Activated gamma-delta T cell treated with Interleukin-2 at 50 U/mL for 16 hours (primary cell): ENCODE measurements at regions not wholly inside any gene's neighbourhood (a gene's known extent, or its start where the extent isn't known, plus 50 kb on each side); places are given as distances from the start of the nearest gene placed in this dataset.
"Not testable (repeated sequence)": the region's sequence is repeated elsewhere in the genome, so short reads cannot be mapped to it uniquely, and the experiment has no call there.

Source experiments
- DNase-seq: peaks from one replicate; pipeline ENCODE4 v3.0.0-alpha.2; 2020

DNA sequence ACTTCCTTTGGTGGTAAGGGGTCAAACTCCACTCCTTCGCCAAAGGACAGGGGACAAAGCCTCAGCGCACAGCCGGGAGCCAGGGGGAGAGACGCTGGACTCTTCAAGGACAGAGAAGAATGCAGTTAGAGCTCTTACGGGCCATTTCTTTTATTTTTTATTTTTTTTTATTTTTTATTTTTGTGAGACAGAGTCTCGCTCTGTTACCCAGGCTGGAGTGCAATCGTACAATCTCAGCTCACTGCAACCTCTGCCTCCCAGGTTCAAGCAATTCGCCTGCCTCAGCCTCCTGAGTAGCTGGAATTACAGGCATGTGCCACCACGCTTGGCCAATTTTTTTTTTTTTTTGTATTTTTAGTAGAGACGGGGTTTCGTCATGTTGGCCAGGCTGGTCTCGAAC is 93.2 kb upstream of the RPH3AL start, which contains the start of gene RFLNB:
RFLNB (minus strand) TSS at position 101 of the 400 bp plus-strand sequence.
- not testable (repeated sequence) for DNase-seq

GRCh38 chr17:444879-445454 is 92.4 kb upstream of the RPH3AL start:
- DNase-seq = no peak

DNA sequence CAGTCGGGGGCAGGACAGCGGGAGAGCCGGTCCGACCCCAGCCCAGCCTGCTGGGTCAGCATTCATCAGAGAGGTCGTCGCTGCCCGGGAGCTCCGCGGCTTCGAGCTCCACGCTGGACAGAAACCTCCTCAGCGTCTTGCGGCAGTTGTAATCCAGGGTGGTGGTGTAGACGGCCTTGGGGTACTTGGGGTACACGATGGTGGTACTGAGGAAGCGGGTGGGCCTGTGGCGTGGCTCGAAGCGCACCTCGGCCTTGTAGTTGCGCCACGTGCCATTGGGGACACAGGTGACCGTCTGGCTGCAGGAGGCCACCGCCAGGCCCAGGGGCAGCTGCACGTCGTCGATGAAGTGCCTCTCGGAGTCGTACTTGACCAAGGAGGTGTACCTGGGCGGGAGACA is 90.5 kb upstream of the RPH3AL start:
- DNase-seq = no peak

GRCh38 chr17:441155-441950 is 88.7 kb upstream of the RPH3AL start:
- no peak for DNase-seq

DNA sequence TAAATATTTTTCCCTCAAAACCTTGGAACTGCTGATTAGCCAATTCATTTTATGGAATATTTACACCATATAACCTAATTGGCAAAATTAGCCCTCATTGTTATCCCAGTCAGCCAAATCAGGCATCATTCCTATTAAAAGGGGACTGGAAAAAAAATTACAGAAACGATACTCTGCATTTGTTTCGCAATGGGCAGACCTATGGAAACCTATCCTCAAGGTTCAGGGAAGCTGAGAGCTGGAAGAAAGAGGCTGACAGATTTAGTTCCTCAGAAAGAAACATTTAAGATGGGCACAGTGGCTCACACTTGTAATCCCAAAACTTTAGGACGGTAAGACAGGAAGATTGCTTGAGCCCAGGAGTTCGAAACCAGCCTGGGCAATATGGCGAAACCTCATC is 85.6 kb upstream of the RPH3AL start:
- DNase-seq = no peak

GRCh38 chr17:437545-437944 is 84.9 kb upstream of the RPH3AL start:
- no peak for DNase-seq

- no peak for DNase-seq
Measured at GRCh38 chr17:436571-436970, 84.0 kb upstream of the RPH3AL start.

- DNase-seq = not testable (repeated sequence)
Measured at GRCh38 chr17:432471-432870, 79.9 kb upstream of the RPH3AL start.

GRCh38 chr17:431494-431893 is 78.9 kb upstream of the RPH3AL start:
- DNase-seq = no peak

GRCh38 chr17:429589-429988 is 77.0 kb upstream of the RPH3AL start:
- DNase-seq = no peak

GRCh38 chr17:428414-428813 is 75.8 kb upstream of the RPH3AL start:
- DNase-seq = no peak

GRCh38 chr17:427891-428290 is 75.3 kb upstream of the RPH3AL start:
- DNase-seq = no peak

- no peak for DNase-seq
Measured at GRCh38 chr17:427327-427726, 74.7 kb upstream of the RPH3AL start.

DNA sequence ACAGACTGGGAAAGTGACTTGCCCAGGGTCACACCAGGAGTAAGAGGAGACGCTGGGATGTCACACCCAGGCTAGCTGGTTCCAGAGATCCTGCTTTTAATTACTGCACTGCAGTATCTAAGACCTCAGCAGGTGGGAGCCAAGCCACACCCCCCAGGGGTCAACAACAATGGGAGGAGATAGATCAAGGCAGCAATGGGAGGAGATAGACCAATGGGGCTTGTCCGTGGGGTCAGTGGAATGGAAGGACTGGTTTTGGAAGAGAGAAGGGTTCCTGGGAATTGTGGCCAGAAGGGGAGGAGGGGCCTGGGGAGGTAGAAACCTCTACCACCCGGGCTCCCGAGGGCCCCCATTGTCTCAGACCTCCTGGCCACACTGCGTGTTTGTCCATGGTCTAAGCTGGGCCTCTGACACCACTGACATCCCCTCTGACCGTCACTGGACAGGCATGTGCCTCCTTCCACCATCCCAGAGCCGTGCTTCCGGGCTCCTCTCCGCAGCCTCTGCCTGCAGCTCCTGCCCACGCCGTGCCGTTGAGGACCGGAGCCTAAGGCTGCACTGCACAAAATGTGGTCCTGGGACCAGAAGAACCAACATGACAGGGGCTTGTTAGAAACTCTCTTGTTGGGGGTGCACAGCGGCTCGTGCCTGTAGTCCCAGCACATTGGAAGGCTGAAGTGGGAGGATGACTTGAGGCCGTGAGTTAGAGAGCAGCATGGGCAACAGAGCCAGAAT is 69.8 kb upstream of the RPH3AL start:
- no peak for DNase-seq

- DNase-seq = no peak
Measured at GRCh38 chr17:420479-421175, 68.0 kb upstream of the RPH3AL start.

DNA sequence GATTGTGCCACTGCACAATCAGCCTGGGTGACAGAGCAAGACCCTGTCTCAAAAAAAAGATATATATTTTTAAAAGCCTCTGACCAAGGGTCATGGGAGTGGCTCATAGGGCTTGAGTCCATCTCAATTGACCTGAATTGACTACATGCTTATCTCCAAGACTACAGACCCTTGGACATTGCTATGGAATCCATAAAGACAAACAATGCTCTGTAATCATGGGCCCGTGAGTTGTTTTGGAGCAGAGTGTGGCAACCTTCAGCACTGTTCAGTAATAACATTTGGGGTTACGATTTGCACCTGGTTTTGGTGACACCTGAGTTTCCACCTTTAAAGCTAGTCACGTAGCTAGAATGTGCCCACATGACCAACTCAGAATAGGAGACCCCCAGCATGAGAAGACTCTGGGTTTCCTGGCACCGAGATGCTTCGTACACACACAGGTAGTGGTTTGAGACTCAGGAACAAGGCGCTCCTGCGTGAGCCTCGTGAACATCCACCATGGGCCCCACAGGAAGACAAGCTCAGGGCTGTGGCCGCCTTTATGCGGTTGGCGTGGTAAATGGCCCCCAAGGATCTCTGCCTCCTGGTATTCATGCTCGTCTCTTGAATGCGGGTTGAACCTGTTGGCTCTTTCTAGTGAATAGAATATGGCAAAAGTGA is 66.6 kb upstream of the RPH3AL start:
- DNase-seq = peak; percentile 45

GRCh38 chr17:418421-418751 is 65.8 kb upstream of the RPH3AL start:
- peak; percentile 53 for DNase-seq

- no peak for DNase-seq
Measured at GRCh38 chr17:417691-418420, 65.2 kb upstream of the RPH3AL start.

DNA sequence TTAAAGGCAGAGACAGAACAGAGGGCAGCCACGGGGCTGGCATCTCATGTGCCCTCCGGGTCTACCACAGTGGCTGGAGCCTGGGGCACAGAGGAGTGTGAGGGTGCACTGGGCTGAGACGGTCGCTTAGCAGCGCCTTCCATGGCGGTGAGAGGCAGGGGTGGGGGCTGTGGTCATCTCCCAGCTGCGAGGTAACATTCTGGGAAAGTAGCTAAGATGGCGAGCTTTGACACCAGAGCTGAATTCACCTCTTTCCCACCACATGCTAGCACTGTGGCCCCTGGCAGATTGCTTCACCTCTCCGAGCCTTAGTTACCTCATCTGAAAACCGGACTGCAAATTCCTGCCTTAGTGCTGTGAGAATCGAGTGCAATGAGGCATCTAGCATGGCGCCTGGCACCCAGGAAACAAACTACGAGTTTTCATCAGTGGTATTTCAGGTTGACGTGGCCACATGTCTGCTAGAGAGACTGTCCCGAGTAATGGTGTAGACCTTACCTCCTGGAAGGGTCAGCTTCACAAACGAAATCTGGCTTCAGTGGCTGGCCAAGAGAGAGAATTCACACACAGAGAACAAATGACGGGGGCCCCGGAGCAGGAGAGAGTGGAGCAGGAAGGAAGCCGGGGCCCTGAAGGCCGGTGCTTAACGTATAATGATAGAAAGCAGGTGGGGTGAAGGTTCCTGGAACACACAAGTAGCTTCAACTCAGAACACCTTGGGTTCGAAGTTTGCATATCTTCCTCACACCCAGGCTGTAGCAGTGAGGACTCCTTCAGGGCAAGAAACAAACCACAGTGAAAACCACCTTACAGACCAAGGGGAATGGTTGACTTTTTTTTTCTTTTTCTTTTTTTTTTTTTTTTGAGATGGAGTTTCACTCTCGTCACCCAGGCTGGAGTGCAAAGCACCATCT is 63.9 kb upstream of the RPH3AL start:
- DNase-seq = peak; percentile 32

GRCh38 chr17:413706-414380 is 61.2 kb upstream of the RPH3AL start:
- no peak for DNase-seq

- no peak for DNase-seq
Measured at GRCh38 chr17:413016-413350, 60.4 kb upstream of the RPH3AL start.
